Gastroesophageal sphincter (tissue), 3 donors: ENCODE measurements at regions not wholly inside any gene's neighbourhood (a gene's known extent, or its start where the extent isn't known, plus 50 kb on each side); places are given as distances from the start of the nearest gene placed in this dataset.

Experiments
- EP300 ChIP-seq: sonication (generic); formaldehyde crosslinking; IDR thresholded peaks from one replicate; pipeline ENCODE4 v1.6.1; 2017; ENCODE audit warnings: antibody characterized with exemption, mild to moderate bottlenecking
- POLR2A ChIP-seq, 2 donors: fragments of 450-650 bp; IDR thresholded peaks; one replicate each; pipeline ENCODE4 v1.6.1; 2017; ENCODE audit warnings: antibody characterized with exemption in 2 of 2, mild to moderate bottlenecking in 2 of 2, moderate library complexity in 1 of 2
- TF ChIP-seq, protein P1 (sequence below), 4 experiments: fragments of 200-600 bp in 2 of 4; fragments of 450-650 bp in 2 of 4; sonication (generic) in 1 of 4; IDR thresholded peaks; one replicate each; pipeline ENCODE4 v1.5.1; 2017 to 2019; ENCODE audit warnings: antibody characterized with exemption in 4 of 4, mild to moderate bottlenecking in 2 of 4, moderate library complexity in 2 of 4

DNA sequence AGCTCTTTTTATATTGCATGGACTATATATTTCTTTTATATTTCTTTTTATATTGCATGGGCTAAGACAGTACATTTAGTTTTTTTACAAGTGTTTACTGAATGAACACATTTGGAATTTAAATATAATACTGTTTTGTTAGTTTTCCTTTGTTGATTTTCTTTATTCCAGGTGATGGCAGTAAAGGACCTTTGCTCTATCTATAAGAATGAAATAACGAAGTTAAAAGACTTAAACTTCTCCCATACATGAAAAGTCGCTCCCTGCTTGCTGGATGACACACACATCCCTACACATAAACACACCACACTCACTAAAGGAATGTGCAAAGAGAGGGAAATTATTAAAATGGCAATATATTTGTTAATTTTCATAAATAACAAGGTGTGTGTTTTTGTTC, 102.5 kb upstream of the ANXA10 start:
- TF ChIP-seq, protein P1, sequence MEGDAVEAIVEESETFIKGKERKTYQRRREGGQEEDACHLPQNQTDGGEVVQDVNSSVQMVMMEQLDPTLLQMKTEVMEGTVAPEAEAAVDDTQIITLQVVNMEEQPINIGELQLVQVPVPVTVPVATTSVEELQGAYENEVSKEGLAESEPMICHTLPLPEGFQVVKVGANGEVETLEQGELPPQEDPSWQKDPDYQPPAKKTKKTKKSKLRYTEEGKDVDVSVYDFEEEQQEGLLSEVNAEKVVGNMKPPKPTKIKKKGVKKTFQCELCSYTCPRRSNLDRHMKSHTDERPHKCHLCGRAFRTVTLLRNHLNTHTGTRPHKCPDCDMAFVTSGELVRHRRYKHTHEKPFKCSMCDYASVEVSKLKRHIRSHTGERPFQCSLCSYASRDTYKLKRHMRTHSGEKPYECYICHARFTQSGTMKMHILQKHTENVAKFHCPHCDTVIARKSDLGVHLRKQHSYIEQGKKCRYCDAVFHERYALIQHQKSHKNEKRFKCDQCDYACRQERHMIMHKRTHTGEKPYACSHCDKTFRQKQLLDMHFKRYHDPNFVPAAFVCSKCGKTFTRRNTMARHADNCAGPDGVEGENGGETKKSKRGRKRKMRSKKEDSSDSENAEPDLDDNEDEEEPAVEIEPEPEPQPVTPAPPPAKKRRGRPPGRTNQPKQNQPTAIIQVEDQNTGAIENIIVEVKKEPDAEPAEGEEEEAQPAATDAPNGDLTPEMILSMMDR (IDR thresholded peaks at IDR 0.05): no peak
- TF ChIP-seq POLR2A (IDR thresholded peaks at IDR 0.05) (no peak), EP300 (no peak)
